Transverse colon (tissue), 4 donors: ENCODE measurements at regions not wholly inside any gene's neighbourhood (a gene's known extent, or its start where the extent isn't known, plus 50 kb on each side); places are given as distances from the start of the nearest gene placed in this dataset.
"Not testable (repeated sequence)": the region's sequence is repeated elsewhere in the genome, so short reads cannot be mapped to it uniquely, and the experiment has no call there.

ENCODE experiments used
- DNase-seq: peaks from one replicate; pipeline ENCODE4 v3.0.0-alpha.2; 2019
- H3K27ac ChIP-seq, 4 donors: fragments of 200-600 bp; sonication (generic); 2 replicates each; pipeline ENCODE4 v1.5.1; 2016 to 2018; ENCODE audit warnings: inconsistent platforms in 4 of 4
- H3K27me3 ChIP-seq: fragments of 200-600 bp; sonication (generic); 2 replicates; pipeline ENCODE4 v1.5.1; 2017; ENCODE audit warnings: inconsistent platforms
- H3K36me3 ChIP-seq, 4 donors: fragments of 200-600 bp; sonication (generic); 2 replicates each; pipeline ENCODE4 v1.5.1; 2017 to 2019; ENCODE audit warnings: inconsistent platforms in 4 of 4
- H3K4me1 ChIP-seq, 4 donors: fragments of 200-600 bp; sonication (generic); 2 replicates each; pipeline ENCODE4 v1.5.1; 2017 to 2020; ENCODE audit warnings: inconsistent platforms in 4 of 4
- H3K4me3 ChIP-seq, 4 donors: fragments of 200-600 bp; sonication (generic); 1 replicate in 1 of 4; 2 replicates in 3 of 4; pipeline versions ENCODE4 v1.5.1 to v1.6.1; 2017 to 2019; ENCODE audit warnings: inconsistent platforms in 4 of 4
- H3K9me3 ChIP-seq, 2 donors: fragments of 200-600 bp; sonication (generic); 2 replicates each; pipeline ENCODE4 v1.5.1; 2017 to 2019; ENCODE audit warnings: inconsistent platforms in 2 of 2
- CTCF ChIP-seq, 5 experiments: fragments of 200-600 bp in 3 of 5; fragments of 450-650 bp in 2 of 5; sonication (generic) in 3 of 5; IDR thresholded peaks; 1 replicate in 2 of 5; 2 replicates in 3 of 5; pipeline ENCODE4 v1.5.1; 2016 to 2017; ENCODE audit warnings: antibody characterized with exemption in 5 of 5, inconsistent platforms in 3 of 5, mild to moderate bottlenecking in 2 of 5, moderate library complexity in 1 of 5
- EP300 ChIP-seq: sonication (generic); formaldehyde crosslinking; IDR thresholded peaks from one replicate; pipeline ENCODE4 v1.6.1; 2017; ENCODE audit warnings: antibody characterized with exemption, low read depth
- POLR2A ChIP-seq: fragments of 450-650 bp; IDR thresholded peaks from one replicate; pipeline ENCODE4 v1.6.1; 2016; ENCODE audit warnings: antibody characterized with exemption, mild to moderate bottlenecking, moderate library complexity
- POLR2AphosphoS5 ChIP-seq, 3 donors: sonication (generic); formaldehyde crosslinking; IDR thresholded peaks; one replicate each; pipeline ENCODE4 v1.6.1; 2016; ENCODE audit warnings: antibody characterized with exemption in 3 of 3
- WGBS, 2 donors: methylation state at CpG; one replicate each; pipeline ENCODE4 v1.1.5; 2018; ENCODE audit warnings: low coverage in 1 of 2; 5-methylcytosine and 5-hydroxymethylcytosine counted together
- in situ Hi-C, 4 donors: fragments of 200-750 bp; cut with MboI; loops; one replicate each; pipeline versions ENCODE4 v1.15.0 to v1.15.1; 2017; ENCODE audit warnings: low sequenced_read_pairs in 3 of 4, low pct_ligation_motif_present in 1 of 4, low pct_unique_long_range_greater_than_20kb in 1 of 4
- intact Hi-C: fragments of 100-400 bp; cut with DNase I; formaldehyde crosslinking; loops from one replicate; pipeline ENCODE4 v1.15.1; 2023; ENCODE audit warnings: low total_unique reads
- small RNA-seq, 4 donors: library from RNA; depleted of rRNA; stranded (forward); fragments of <200 nt; gene quantifications; one replicate each; pipeline ENCODE3, GENCODE V24; 2016

GRCh38 chr6:154938221-154938580 lies 56.9 kb upstream of the TIAM2 start:
- TF ChIP-seq EP300 (no peak), POLR2A (no peak), POLR2AphosphoS5 (IDR thresholded peaks at IDR 0.05) (no peak), CTCF (IDR thresholded peaks at IDR 0.05) (no peak)
- WGBS, 2 donors = 68 to 75% methylated on average over 8 to 9 of the region's 9 CpGs
- in situ Hi-C loops (loop anchor here in 1 of 4 donors (25.0 kb wide), 1 partner anchor 324 kb away; the partner anchor contains the start of gene CLDN20), intact Hi-C loops (no loop called here)
- Histone ChIP-seq H3K4me1 (no peaks in the 10 kb centered on the region), H3K27me3 (no peaks in the 10 kb centered on the region), H3K9me3 (no peaks in the 10 kb centered on the region), H3K36me3 (no peaks in the 10 kb centered on the region), H3K27ac (no peak overlapping the region), H3K4me3 (no peak overlapping the region)
- DNase-seq = no peak

GRCh38 chr6:154938727-154939285 lies 56.3 kb upstream of the TIAM2 start:
- H3K36me3 ChIP-seq, H3K4me3 ChIP-seq, H3K27me3 ChIP-seq, H3K4me1 ChIP-seq, intact Hi-C loops, H3K27ac ChIP-seq, DNase-seq, H3K9me3 ChIP-seq: not testable (repeated sequence)
- 97 to 99% methylated on average over 12 to 16 of the region's 16 CpGs for WGBS, 2 donors
- in situ Hi-C loops = loop anchor here in 1 of 4 donors (25.0 kb wide), 1 partner anchor 323 kb away; the partner anchor contains the start of gene CLDN20

- H3K27me3 ChIP-seq = no peaks in the 10 kb centered on the region
- no peaks in the 10 kb centered on the region for H3K9me3 ChIP-seq
- no peaks in the 10 kb centered on the region for H3K4me1 ChIP-seq
- no peak for TF ChIP-seq EP300
- no peak for TF ChIP-seq CTCF (IDR thresholded peaks at IDR 0.05)
- no peak for TF ChIP-seq POLR2AphosphoS5 (IDR thresholded peaks at IDR 0.05)
- no peak for TF ChIP-seq POLR2A
- H3K27ac ChIP-seq = no peak overlapping the region
- peaks cover 0 to 5% (median 0%) of the 10 kb centered on the region in 4 donors for H3K36me3 ChIP-seq
- intact Hi-C loops = no loop called here
- WGBS, 2 donors = 89 to 100% methylated on average over 1 to 2 of the region's 2 CpGs
- H3K4me3 ChIP-seq = no peak overlapping the region
- in situ Hi-C loops = loop anchor here in 1 of 4 donors (25.0 kb wide), 1 partner anchor 320 kb away; the partner anchor contains the start of gene CLDN20
- no peak for DNase-seq
Measured at GRCh38 chr6:154942770-154943169, 52.3 kb upstream of the TIAM2 start.

GRCh38 chr6:154945271-154945890 lies 49.7 kb upstream of the TIAM2 start:
- no peaks in the 10 kb centered on the region for H3K27me3 ChIP-seq
- DNase-seq = no peak
- no peak overlapping the region for H3K27ac ChIP-seq
- peaks cover 0 to 5% (median 1%) of the 10 kb centered on the region in 4 donors for H3K36me3 ChIP-seq
- TF ChIP-seq EP300 = no peak
- TF ChIP-seq POLR2AphosphoS5 (IDR thresholded peaks at IDR 0.05) = no peak
- intact Hi-C loops = no loop called here
- no peak overlapping the region for H3K4me3 ChIP-seq
- in situ Hi-C loops = loop anchor here in 1 of 4 donors (25.0 kb wide), 1 partner anchor 317 kb away; the partner anchor contains the start of gene CLDN20
- H3K4me1 ChIP-seq = no peaks in the 10 kb centered on the region
- WGBS, 2 donors = 91 to 96% methylated on average over 8 to 11 of the region's 11 CpGs
- no peaks in the 10 kb centered on the region for H3K9me3 ChIP-seq

Small RNA genes lying in the stretch of these regions (small RNA-seq; reads per million reads assigned to genes)
- 0 reads per million in 4 donors for gene RF00096
